ENCODE measurements at regions not wholly inside any gene's neighbourhood (a gene's known extent, or its start where the extent isn't known, plus 50 kb on each side); places are given as distances from the start of the nearest gene placed in this dataset.

GRCh38 chr18:73487966-73488365, 620.2 kb upstream of the NETO1 start:
- TF ChIP-seq CTCF (IDR thresholded peaks at IDR 0.05; ENCODE audit: low read depth, low read length) (no peak), EZH2phosphoT487 (IDR thresholded peaks at IDR 0.05; ENCODE audit: low read depth) (no peak)

All from OCI-LY3 (cell line).